A673 (cell line): ENCODE measurements at regions not wholly inside any gene's neighbourhood (a gene's known extent, or its start where the extent isn't known, plus 50 kb on each side); places are given as distances from the start of the nearest gene placed in this dataset.

Experiments
- BruUV-seq: library from RNA; stranded (reverse); fragments of 400-500 nt; replicated peaks from 2 replicates; lab custom pipeline; 2021; lab: Mats Ljungman, UMichigan
- CTCF ChIA-PET: fragments of 300-600 bp; sonication (Branson Sonifier 250); formaldehyde crosslinking; loops from one replicate; lab custom pipeline; 2022; ENCODE audit warnings: antibody characterized with exemption; lab: Charles Lee
- POLR2A ChIA-PET: fragments of 300-600 bp; sonication (Branson Sonifier 250); formaldehyde crosslinking; loops from one replicate; lab custom pipeline; 2022; ENCODE audit warnings: antibody characterized with exemption; ENCODE audit not compliant: low non-redundant PET; lab: Charles Lee
- DNase-seq: peaks from one replicate; pipeline ENCODE4 v3.0.0-alpha.2; 2015; ENCODE audit warnings: low spot score
- H3K27ac ChIP-seq: fragments of 200-600 bp; sonication (generic); 2 replicates; pipeline ENCODE4 v1.5.1; 2016; ENCODE audit warnings: mixed run types, low read depth, mild to moderate bottlenecking, mixed read lengths, antibody characterized with exemption, low read length; ENCODE audit not compliant: poor library complexity, severe bottlenecking
- H3K27me3 ChIP-seq: fragments of 200-600 bp; sonication (generic); replicated peaks from 2 replicates; pipeline ENCODE4 v1.6.1; 2017; ENCODE audit warnings: mixed run types, low read depth, mild to moderate bottlenecking, mixed read lengths, antibody characterized with exemption, low read length; ENCODE audit not compliant: insufficient read depth, poor library complexity
- H3K36me3 ChIP-seq: fragments of 200-600 bp; sonication (generic); 2 replicates; pipeline ENCODE4 v1.6.1; 2016; ENCODE audit warnings: mixed run types, mild to moderate bottlenecking, mixed read lengths, antibody characterized with exemption, low read length; ENCODE audit not compliant: insufficient read depth, poor library complexity, severe bottlenecking
- H3K4me1 ChIP-seq: fragments of 200-600 bp; sonication (generic); 2 replicates; pipeline ENCODE4 v1.6.1; 2017; ENCODE audit warnings: mixed run types, mild to moderate bottlenecking, mixed read lengths, antibody characterized with exemption, low read length; ENCODE audit not compliant: insufficient read depth, poor library complexity, severe bottlenecking
- H3K4me3 ChIP-seq: fragments of 200-600 bp; sonication (generic); 2 replicates; pipeline ENCODE4 v1.5.1; 2016; ENCODE audit warnings: low read depth, mixed run types, mild to moderate bottlenecking, mixed read lengths, low read length; ENCODE audit not compliant: poor library complexity, severe bottlenecking
- H3K9me3 ChIP-seq: fragments of 200-600 bp; sonication (generic); 2 replicates; pipeline ENCODE4 v1.6.1; 2016; ENCODE audit warnings: mixed run types, low read depth, mild to moderate bottlenecking, mixed read lengths, antibody characterized with exemption, low read length; ENCODE audit not compliant: poor library complexity, severe bottlenecking
- EZH2 ChIP-seq: fragments of 200-600 bp; sonication (generic); IDR thresholded peaks from 2 replicates; pipeline ENCODE4 v1.6.1; 2017; ENCODE audit warnings: borderline replicate concordance, low read depth, mild to moderate bottlenecking, mixed read lengths, antibody characterized with exemption, low read length; ENCODE audit not compliant: poor library complexity, severe bottlenecking
- intact Hi-C: fragments of 100-400 bp; cut with micrococcal nuclease; formaldehyde crosslinking; loops from one replicate; pipeline ENCODE4 v1.10.0; 2022; ENCODE audit not compliant: unreplicated experiment
- TF ChIP-seq, protein P1 (sequence below): fragments of 300-800, 200-600 bp; sonication (generic); conservative IDR thresholded peaks from 2 replicates; pipeline ENCODE4 v1.5.1; 2017; ENCODE audit warnings: low read depth, mild to moderate bottlenecking, antibody characterized with exemption, low read length, moderate library complexity, mixed read lengths

DNA sequence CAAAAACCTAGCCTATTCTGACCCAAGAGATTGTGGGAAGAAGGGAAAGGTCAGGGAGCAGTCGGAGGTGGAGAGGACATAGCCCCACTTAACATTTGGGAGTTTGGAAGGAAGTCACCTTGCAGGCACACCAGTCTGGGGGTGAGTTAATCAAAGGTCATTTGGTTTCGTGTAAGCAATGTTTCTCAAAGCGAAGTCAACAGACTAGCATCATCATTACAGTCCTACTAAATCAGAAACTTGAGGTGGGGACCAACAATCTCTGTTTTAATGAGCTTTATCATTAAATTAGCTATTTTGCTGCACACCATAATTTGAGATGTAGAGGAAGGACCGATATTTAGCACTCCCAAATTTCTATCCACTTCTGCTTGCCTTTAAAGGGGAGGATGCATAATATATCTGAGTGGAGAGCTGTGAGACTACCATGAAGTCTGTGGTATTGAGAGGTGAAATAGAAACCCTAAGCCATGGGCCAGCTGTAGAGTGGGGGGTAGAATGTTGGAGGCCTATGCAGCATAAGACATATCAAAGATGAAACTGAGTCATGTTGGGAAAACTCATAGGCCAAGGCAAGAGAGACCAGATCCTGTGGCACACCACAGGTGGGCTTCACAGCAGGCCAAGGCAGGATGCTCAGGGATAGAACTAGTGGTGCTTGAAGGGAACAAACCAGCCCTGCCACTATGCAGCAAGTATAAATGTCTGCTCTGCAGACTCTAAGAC lies 141.7 kb upstream of the ANKFN1 start:
- intact Hi-C loops: no loop called here
- no peak for TF ChIP-seq EZH2
- TF ChIP-seq, protein P1, sequence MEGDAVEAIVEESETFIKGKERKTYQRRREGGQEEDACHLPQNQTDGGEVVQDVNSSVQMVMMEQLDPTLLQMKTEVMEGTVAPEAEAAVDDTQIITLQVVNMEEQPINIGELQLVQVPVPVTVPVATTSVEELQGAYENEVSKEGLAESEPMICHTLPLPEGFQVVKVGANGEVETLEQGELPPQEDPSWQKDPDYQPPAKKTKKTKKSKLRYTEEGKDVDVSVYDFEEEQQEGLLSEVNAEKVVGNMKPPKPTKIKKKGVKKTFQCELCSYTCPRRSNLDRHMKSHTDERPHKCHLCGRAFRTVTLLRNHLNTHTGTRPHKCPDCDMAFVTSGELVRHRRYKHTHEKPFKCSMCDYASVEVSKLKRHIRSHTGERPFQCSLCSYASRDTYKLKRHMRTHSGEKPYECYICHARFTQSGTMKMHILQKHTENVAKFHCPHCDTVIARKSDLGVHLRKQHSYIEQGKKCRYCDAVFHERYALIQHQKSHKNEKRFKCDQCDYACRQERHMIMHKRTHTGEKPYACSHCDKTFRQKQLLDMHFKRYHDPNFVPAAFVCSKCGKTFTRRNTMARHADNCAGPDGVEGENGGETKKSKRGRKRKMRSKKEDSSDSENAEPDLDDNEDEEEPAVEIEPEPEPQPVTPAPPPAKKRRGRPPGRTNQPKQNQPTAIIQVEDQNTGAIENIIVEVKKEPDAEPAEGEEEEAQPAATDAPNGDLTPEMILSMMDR: no peak
- DNase-seq: no peak
- Histone ChIP-seq H3K9me3 (no peaks in the 10 kb centered on the region), H3K36me3 (no peaks in the 10 kb centered on the region), H3K27me3 (peaks cover 15% of the 10 kb centered on the region), H3K4me1 (no peaks in the 10 kb centered on the region), H3K4me3 (no peak overlapping the region), H3K27ac (no peak overlapping the region)
- ChIA-PET POLR2A (no interaction called here), CTCF (no interaction called here)
- BruUV-seq: no TSS peak

DNA sequence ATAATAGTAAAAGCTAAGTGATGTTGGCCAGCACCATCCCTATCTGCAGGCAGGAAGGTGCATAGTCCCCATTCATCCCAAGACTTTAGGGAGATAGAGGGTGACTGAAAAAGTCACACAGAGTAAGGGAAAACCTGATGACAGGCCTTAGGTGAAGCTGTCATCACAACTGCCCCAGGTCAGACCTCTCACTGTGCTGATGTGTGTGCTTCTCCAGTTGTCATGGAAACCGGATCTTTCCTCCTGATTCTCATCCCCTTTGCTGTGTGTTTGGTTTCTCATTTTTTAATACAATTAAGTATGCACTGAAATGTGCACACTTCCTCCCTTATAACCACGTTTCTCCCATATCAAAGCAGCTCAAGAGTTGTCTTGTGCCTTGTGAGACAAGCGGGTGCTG lies 135.1 kb upstream of the ANKFN1 start:
- Histone ChIP-seq H3K27me3 (peaks cover 62% of the 10 kb centered on the region), H3K27ac (no peak overlapping the region), H3K4me3 (no peak overlapping the region), H3K9me3 (no peaks in the 10 kb centered on the region), H3K4me1 (no peaks in the 10 kb centered on the region), H3K36me3 (no peaks in the 10 kb centered on the region)
- TF ChIP-seq, protein P1: no peak
- no peak for TF ChIP-seq EZH2
- no TSS peak for BruUV-seq
- ChIA-PET POLR2A (no interaction called here), CTCF (no interaction called here)
- no peak for DNase-seq
- intact Hi-C loops: no loop called here

DNA sequence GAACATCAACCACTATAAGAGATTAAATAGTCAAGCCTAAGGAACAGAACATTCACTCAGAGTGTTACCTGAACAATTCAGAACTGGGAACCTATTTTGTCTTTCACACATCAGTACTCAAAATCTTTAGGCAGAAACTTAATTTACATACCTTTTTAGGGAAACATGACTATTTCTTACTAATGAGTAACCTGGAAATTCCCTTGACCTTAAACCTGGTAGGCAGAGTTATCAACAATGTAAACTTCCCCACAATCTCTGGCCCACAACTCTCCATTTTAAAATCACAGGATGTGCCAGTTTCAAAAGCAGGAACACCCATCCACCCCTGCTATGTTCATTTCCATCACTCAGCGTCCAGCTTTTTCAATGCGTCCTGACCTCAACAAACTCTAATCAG lies 132.9 kb upstream of the ANKFN1 start:
- H3K4me1 ChIP-seq: no peaks in the 10 kb centered on the region
- H3K4me3 ChIP-seq: no peak overlapping the region
- TF ChIP-seq, protein P1: no peak
- TF ChIP-seq EZH2: no peak
- POLR2A ChIA-PET: no interaction called here
- H3K9me3 ChIP-seq: no peaks in the 10 kb centered on the region
- H3K27ac ChIP-seq: no peak overlapping the region
- CTCF ChIA-PET: no interaction called here
- intact Hi-C loops: no loop called here
- BruUV-seq: no TSS peak
- no peaks in the 10 kb centered on the region for H3K36me3 ChIP-seq
- DNase-seq: no peak
- H3K27me3 ChIP-seq: peaks cover 58% of the 10 kb centered on the region
